ENCODE measurements at regions not wholly inside any gene's neighbourhood (a gene's known extent, or its start where the extent isn't known, plus 50 kb on each side); places are given as distances from the start of the nearest gene placed in this dataset.

GRCh38 chr12:124510301-124510970 lies 57.0 kb downstream of the NCOR2 start:
- Histone ChIP-seq H3K27ac (ENCODE audit: low read depth, low read length) (no peak overlapping the region), H3K27me3 (ENCODE audit: control insufficient read depth in 5 of 5, insufficient read depth in 4 of 5, low read length in 5 of 5) (no peaks in the 10 kb centered on the region), H3K36me3 (ENCODE audit: control insufficient read depth in 5 of 5, insufficient read depth in 5 of 5, low read length in 5 of 5) (peaks cover 0 to 9% (median 5%) of the 10 kb centered on the region in 5 donors), H3K4me3 (ENCODE audit: low read depth in 1 of 5, low read length in 5 of 5) (no peak overlapping the region), H3K9ac (ENCODE audit: low read length in 5 of 5) (no peak overlapping the region), H3K4me1 (ENCODE audit: control insufficient read depth in 5 of 5, insufficient read depth in 5 of 5, low read length in 5 of 5) (peaks cover 26 to 83% (median 67%) of the 10 kb centered on the region in 5 donors), H3K9me3 (ENCODE audit: control insufficient read depth in 5 of 5, low read length in 5 of 5) (no peaks in the 10 kb centered on the region)

- Histone ChIP-seq H3K4me3 (ENCODE audit: low read depth in 1 of 5, low read length in 5 of 5) (no peak overlapping the region), H3K4me1 (ENCODE audit: control insufficient read depth in 5 of 5, insufficient read depth in 5 of 5, low read length in 5 of 5) (peaks cover 26 to 85% (median 71%) of the 10 kb centered on the region in 5 donors), H3K9me3 (ENCODE audit: control insufficient read depth in 5 of 5, low read length in 5 of 5) (no peaks in the 10 kb centered on the region), H3K36me3 (ENCODE audit: control insufficient read depth in 5 of 5, insufficient read depth in 5 of 5, low read length in 5 of 5) (peaks cover 0 to 5% (median 2%) of the 10 kb centered on the region in 5 donors), H3K9ac (ENCODE audit: low read length in 5 of 5) (no peak overlapping the region), H3K27me3 (ENCODE audit: control insufficient read depth in 5 of 5, insufficient read depth in 4 of 5, low read length in 5 of 5) (no peaks in the 10 kb centered on the region), H3K27ac (ENCODE audit: low read depth, low read length) (peak overlapping the region; percentile 11)
Measured at GRCh38 chr12:124509676-124510300, 57.6 kb downstream of the NCOR2 start.

- no peak overlapping the region for H3K9ac ChIP-seq (ENCODE audit: low read length in 5 of 5)
Measured at GRCh38 chr12:124509300-124509675, 58.1 kb downstream of the NCOR2 start.

GRCh38 chr12:124508381-124509079 lies 58.9 kb downstream of the NCOR2 start:
- peaks cover 0 to 5% (median 2%) of the 10 kb centered on the region in 5 donors for H3K36me3 ChIP-seq (ENCODE audit: control insufficient read depth in 5 of 5, insufficient read depth in 5 of 5, low read length in 5 of 5)
- no peak overlapping the region for H3K9ac ChIP-seq (ENCODE audit: low read length in 5 of 5)
- peak overlapping the region; percentile 11 for H3K27ac ChIP-seq (ENCODE audit: low read depth, low read length)
- H3K27me3 ChIP-seq (ENCODE audit: control insufficient read depth in 5 of 5, insufficient read depth in 4 of 5, low read length in 5 of 5): no peaks in the 10 kb centered on the region
- H3K4me1 ChIP-seq (ENCODE audit: control insufficient read depth in 5 of 5, insufficient read depth in 5 of 5, low read length in 5 of 5): peaks cover 27 to 87% (median 80%) of the 10 kb centered on the region in 5 donors
- no peaks in the 10 kb centered on the region for H3K9me3 ChIP-seq (ENCODE audit: control insufficient read depth in 5 of 5, low read length in 5 of 5)
- H3K4me3 ChIP-seq (ENCODE audit: low read depth in 1 of 5, low read length in 5 of 5): no peak overlapping the region

More at GRCh38 chr12:124509300-124509675, 58.1 kb downstream of the NCOR2 start:
- no peaks in the 10 kb centered on the region for H3K9me3 ChIP-seq (ENCODE audit: control insufficient read depth in 5 of 5, low read length in 5 of 5)
- H3K4me1 ChIP-seq (ENCODE audit: control insufficient read depth in 5 of 5, insufficient read depth in 5 of 5, low read length in 5 of 5): peaks cover 28 to 90% (median 76%) of the 10 kb centered on the region in 5 donors
- peaks cover 0 to 5% (median 2%) of the 10 kb centered on the region in 5 donors for H3K36me3 ChIP-seq (ENCODE audit: control insufficient read depth in 5 of 5, insufficient read depth in 5 of 5, low read length in 5 of 5)
- H3K27ac ChIP-seq (ENCODE audit: low read depth, low read length): peak overlapping the region; percentile 11
- H3K4me3 ChIP-seq (ENCODE audit: low read depth in 1 of 5, low read length in 5 of 5): no peak overlapping the region
- H3K27me3 ChIP-seq (ENCODE audit: control insufficient read depth in 5 of 5, insufficient read depth in 4 of 5, low read length in 5 of 5): no peaks in the 10 kb centered on the region

GRCh38 chr12:124507188-124508109 lies 60.0 kb downstream of the NCOR2 start:
- Histone ChIP-seq H3K27ac (ENCODE audit: low read depth, low read length) (peak overlapping the region; percentile 65), H3K9ac (ENCODE audit: low read length in 5 of 5) (peak overlapping the region in 1 of 5 donors; percentile 2)

GRCh38 chr12:124506832-124507153 lies 60.6 kb downstream of the NCOR2 start:
- peak overlapping the region; percentile 65 for H3K27ac ChIP-seq (ENCODE audit: low read depth, low read length)
- H3K27me3 ChIP-seq (ENCODE audit: control insufficient read depth in 5 of 5, insufficient read depth in 4 of 5, low read length in 5 of 5): no peaks in the 10 kb centered on the region
- peaks cover 0 to 17% (median 5%) of the 10 kb centered on the region in 5 donors for H3K36me3 ChIP-seq (ENCODE audit: control insufficient read depth in 5 of 5, insufficient read depth in 5 of 5, low read length in 5 of 5)
- peak overlapping the region in 3 of 5 donors; percentile 5 to 27 (median 25) for H3K4me3 ChIP-seq (ENCODE audit: low read depth in 1 of 5, low read length in 5 of 5)
- H3K4me1 ChIP-seq (ENCODE audit: control insufficient read depth in 5 of 5, insufficient read depth in 5 of 5, low read length in 5 of 5): peaks cover 15 to 79% (median 76%) of the 10 kb centered on the region in 5 donors
- no peaks in the 10 kb centered on the region for H3K9me3 ChIP-seq (ENCODE audit: control insufficient read depth in 5 of 5, low read length in 5 of 5)
- H3K9ac ChIP-seq (ENCODE audit: low read length in 5 of 5): peak overlapping the region in 2 of 5 donors; percentile 41 to 45

More at GRCh38 chr12:124507188-124508109, 60.0 kb downstream of the NCOR2 start:
- Histone ChIP-seq H3K27me3 (ENCODE audit: control insufficient read depth in 5 of 5, insufficient read depth in 4 of 5, low read length in 5 of 5) (no peaks in the 10 kb centered on the region), H3K4me3 (ENCODE audit: low read depth in 1 of 5, low read length in 5 of 5) (no peak overlapping the region), H3K4me1 (ENCODE audit: control insufficient read depth in 5 of 5, insufficient read depth in 5 of 5, low read length in 5 of 5) (peaks cover 16 to 81% (median 73%) of the 10 kb centered on the region in 5 donors), H3K9me3 (ENCODE audit: control insufficient read depth in 5 of 5, low read length in 5 of 5) (no peaks in the 10 kb centered on the region), H3K36me3 (ENCODE audit: control insufficient read depth in 5 of 5, insufficient read depth in 5 of 5, low read length in 5 of 5) (peaks cover 0 to 11% (median 4%) of the 10 kb centered on the region in 5 donors)

- Histone ChIP-seq H3K4me1 (ENCODE audit: control insufficient read depth in 5 of 5, insufficient read depth in 5 of 5, low read length in 5 of 5) (peaks cover 15 to 81% (median 80%) of the 10 kb centered on the region in 5 donors), H3K27ac (ENCODE audit: low read depth, low read length) (peak overlapping the region; percentile 65), H3K9ac (ENCODE audit: low read length in 5 of 5) (peak overlapping the region in 3 of 5 donors; percentile 32 to 45 (median 41)), H3K27me3 (ENCODE audit: control insufficient read depth in 5 of 5, insufficient read depth in 4 of 5, low read length in 5 of 5) (no peaks in the 10 kb centered on the region), H3K9me3 (ENCODE audit: control insufficient read depth in 5 of 5, low read length in 5 of 5) (no peaks in the 10 kb centered on the region), H3K36me3 (ENCODE audit: control insufficient read depth in 5 of 5, insufficient read depth in 5 of 5, low read length in 5 of 5) (peaks cover 0 to 17% (median 2%) of the 10 kb centered on the region in 5 donors), H3K4me3 (ENCODE audit: low read depth in 1 of 5, low read length in 5 of 5) (peak overlapping the region in 4 of 5 donors; percentile 5 to 32 (median 26))
Measured at GRCh38 chr12:124506145-124506831, 61.1 kb downstream of the NCOR2 start.

- H3K4me3 ChIP-seq (ENCODE audit: low read depth in 1 of 5, low read length in 5 of 5): no peak overlapping the region
- H3K27ac ChIP-seq (ENCODE audit: low read depth, low read length): no peak overlapping the region
- no peaks in the 10 kb centered on the region for H3K27me3 ChIP-seq (ENCODE audit: control insufficient read depth in 5 of 5, insufficient read depth in 4 of 5, low read length in 5 of 5)
- no peaks in the 10 kb centered on the region for H3K9me3 ChIP-seq (ENCODE audit: control insufficient read depth in 5 of 5, low read length in 5 of 5)
- H3K9ac ChIP-seq (ENCODE audit: low read length in 5 of 5): no peak overlapping the region
- peaks cover 0 to 13% (median 2%) of the 10 kb centered on the region in 5 donors for H3K36me3 ChIP-seq (ENCODE audit: control insufficient read depth in 5 of 5, insufficient read depth in 5 of 5, low read length in 5 of 5)
- H3K4me1 ChIP-seq (ENCODE audit: control insufficient read depth in 5 of 5, insufficient read depth in 5 of 5, low read length in 5 of 5): peaks cover 16 to 87% (median 80%) of the 10 kb centered on the region in 5 donors
Measured at GRCh38 chr12:124505001-124505818, 62.2 kb downstream of the NCOR2 start.
